HepG2 (cell line): ENCODE measurements at regions not wholly inside any gene's neighbourhood (a gene's known extent, or its start where the extent isn't known, plus 50 kb on each side); places are given as distances from the start of the nearest gene placed in this dataset.
A peak's percentile ranks its signal among the peaks of the same experiment; 100 is the strongest.

Experiments used
- ASH2L ChIP-seq: fragments of 300-600, 200-600 bp; sonication (generic); IDR thresholded peaks from 2 replicates; pipeline ENCODE4 v1.7.0; 2017; ENCODE audit warnings: low read depth, mild to moderate bottlenecking, moderate library complexity, mixed read lengths, low read length; ENCODE audit not compliant: insufficient read length
- CC2D1A ChIP-seq: sonication (generic); formaldehyde crosslinking; IDR thresholded peaks from 2 replicates; pipeline ENCODE4 v1.8.1; 2023; ENCODE audit warnings: mild to moderate bottlenecking, missing genetic modification reagents
- CHD4 ChIP-seq: fragments of 200-600 bp; sonication (generic); IDR thresholded peaks from 2 replicates; pipeline ENCODE4 v1.7.0; 2017; ENCODE audit warnings: mild to moderate bottlenecking, low read length, borderline replicate concordance
- FOXJ3 ChIP-seq: sonication (generic); formaldehyde crosslinking; IDR thresholded peaks from 2 replicates; pipeline ENCODE4 v1.4.0; 2020; ENCODE audit warnings: missing genetic modification reagents, mild to moderate bottlenecking, borderline replicate concordance
- FOXM1 ChIP-seq: sonication (generic); formaldehyde crosslinking; IDR thresholded peaks from 2 replicates; pipeline ENCODE4 v1.5.0; 2020; ENCODE audit warnings: missing genetic modification reagents
- GABPB1 ChIP-seq: IDR thresholded peaks from 2 replicates; pipeline ENCODE4 v1.6.1; 2016; ENCODE audit warnings: mild to moderate bottlenecking, missing genetic modification reagents, moderate library complexity, missing compliant biosample characterization
- HNRNPLL ChIP-seq: fragments of 200-400 bp; formaldehyde crosslinking; IDR thresholded peaks from 2 replicates; pipeline ENCODE4 v1.6.1; 2017; ENCODE audit warnings: mild to moderate bottlenecking, low read depth, low read length; ENCODE audit not compliant: poor library complexity, severe bottlenecking
- NCOA2 ChIP-seq: sonication (generic); formaldehyde crosslinking; IDR thresholded peaks from 2 replicates; pipeline ENCODE4 v1.8.0; 2022; ENCODE audit warnings: inconsistent platforms
- SOX5 ChIP-seq: IDR thresholded peaks from 2 replicates; pipeline ENCODE4 v1.6.1; 2016; ENCODE audit warnings: borderline replicate concordance
- STAG1 ChIP-seq: sonication (generic); formaldehyde crosslinking; IDR thresholded peaks from 2 replicates; pipeline ENCODE4 v1.4.0; 2020; ENCODE audit warnings: missing genetic modification reagents
- TCF7 ChIP-seq: sonication (generic); IDR thresholded peaks from 2 replicates; pipeline ENCODE4 v1.6.1; 2016; ENCODE audit warnings: antibody characterized with exemption, low read depth
- TEAD2 ChIP-seq: sonication (generic); formaldehyde crosslinking; IDR thresholded peaks from 2 replicates; pipeline ENCODE4 v1.9.0; 2021; ENCODE audit warnings: missing genetic modification reagents
- THYN1 ChIP-seq: sonication (generic); formaldehyde crosslinking; IDR thresholded peaks from 2 replicates; pipeline ENCODE4 v1.8.1; 2023; ENCODE audit warnings: low read depth, mild to moderate bottlenecking, moderate library complexity, missing genetic modification reagents, borderline replicate concordance
- XBP1 ChIP-seq: sonication (generic); formaldehyde crosslinking; IDR thresholded peaks from 2 replicates; pipeline ENCODE4 v1.5.0; 2020; ENCODE audit warnings: missing genetic modification reagents
- ZKSCAN5 ChIP-seq: sonication (generic); formaldehyde crosslinking; IDR thresholded peaks from 2 replicates; pipeline ENCODE4 v1.5.1; 2020; ENCODE audit warnings: mild to moderate bottlenecking, missing genetic modification reagents
- ZNF17 ChIP-seq: sonication (generic); formaldehyde crosslinking; IDR thresholded peaks from 2 replicates; pipeline ENCODE4 v1.5.0; 2020; ENCODE audit warnings: mild to moderate bottlenecking, missing genetic modification reagents
- TF ChIP-seq, protein P1 (sequence below): IDR thresholded peaks from 2 replicates; pipeline ENCODE4 v1.6.1; 2016; ENCODE audit warnings: missing compliant biosample characterization, missing genetic modification reagents, borderline replicate concordance
- TF ChIP-seq, protein P2 (sequence below): sonication (generic); formaldehyde crosslinking; IDR thresholded peaks from 2 replicates; pipeline ENCODE4 v1.4.0; 2020; ENCODE audit warnings: missing genetic modification reagents, borderline replicate concordance
- TF ChIP-seq, protein P3 (sequence below), 2 experiments: sonication (generic) in 1 of 2; formaldehyde crosslinking in 1 of 2; IDR thresholded peaks; 2 replicates each; pipeline versions ENCODE4 v1.4.0 to v1.6.1; 2016 to 2020; ENCODE audit warnings: borderline replicate concordance in 1 of 2, low read depth in 1 of 2, mild to moderate bottlenecking in 1 of 2, missing genetic modification reagents in 1 of 2
- TF ChIP-seq, protein P4 (sequence below): sonication (generic); formaldehyde crosslinking; IDR thresholded peaks from 2 replicates; pipeline ENCODE4 v1.9.0; 2021; ENCODE audit warnings: missing genetic modification reagents, mild to moderate bottlenecking, borderline replicate concordance

DNA sequence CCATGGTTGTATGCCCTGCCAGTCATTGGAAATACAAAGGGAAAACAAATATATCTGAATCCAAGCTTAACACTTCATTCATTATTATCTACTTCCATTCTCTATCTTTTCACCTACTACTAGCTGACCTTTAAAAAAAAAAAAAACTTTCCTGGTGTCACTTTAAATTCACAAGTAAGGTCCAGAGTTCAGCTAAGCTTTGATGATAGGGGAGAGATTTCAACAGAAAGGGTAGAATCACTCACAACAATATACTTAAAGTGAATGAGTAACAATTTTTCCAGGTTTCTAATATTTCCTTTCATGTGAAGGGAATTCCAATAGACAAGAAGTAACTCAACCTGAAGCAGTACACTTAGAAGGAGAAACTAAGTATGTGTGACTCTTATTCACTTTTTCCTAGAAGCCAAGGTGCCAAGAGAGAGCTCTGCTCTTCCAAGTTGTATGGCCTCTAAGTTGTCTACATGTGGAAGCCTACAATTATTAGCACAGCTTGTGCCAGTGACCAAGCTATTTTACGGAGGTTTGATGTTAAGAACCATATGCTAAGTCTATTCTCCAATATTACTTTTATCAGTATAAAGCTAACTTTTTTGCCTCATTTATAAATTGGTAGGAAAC is 371.7 kb downstream of the TENT5A start (continued):
- peak; percentile 79 for TF ChIP-seq ASH2L
- TF ChIP-seq TCF7: peak; percentile 67; the same call in 1 of the 2 replicates
- no peak for TF ChIP-seq STAG1 (CRISPR knock-in tag)
- TF ChIP-seq, protein P1, sequence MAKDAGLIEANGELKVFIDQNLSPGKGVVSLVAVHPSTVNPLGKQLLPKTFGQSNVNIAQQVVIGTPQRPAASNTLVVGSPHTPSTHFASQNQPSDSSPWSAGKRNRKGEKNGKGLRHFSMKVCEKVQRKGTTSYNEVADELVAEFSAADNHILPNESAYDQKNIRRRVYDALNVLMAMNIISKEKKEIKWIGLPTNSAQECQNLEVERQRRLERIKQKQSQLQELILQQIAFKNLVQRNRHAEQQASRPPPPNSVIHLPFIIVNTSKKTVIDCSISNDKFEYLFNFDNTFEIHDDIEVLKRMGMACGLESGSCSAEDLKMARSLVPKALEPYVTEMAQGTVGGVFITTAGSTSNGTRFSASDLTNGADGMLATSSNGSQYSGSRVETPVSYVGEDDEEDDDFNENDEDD (CRISPR knock-in tag): no peak
- no peak for TF ChIP-seq FOXM1
- TF ChIP-seq, protein P2, sequence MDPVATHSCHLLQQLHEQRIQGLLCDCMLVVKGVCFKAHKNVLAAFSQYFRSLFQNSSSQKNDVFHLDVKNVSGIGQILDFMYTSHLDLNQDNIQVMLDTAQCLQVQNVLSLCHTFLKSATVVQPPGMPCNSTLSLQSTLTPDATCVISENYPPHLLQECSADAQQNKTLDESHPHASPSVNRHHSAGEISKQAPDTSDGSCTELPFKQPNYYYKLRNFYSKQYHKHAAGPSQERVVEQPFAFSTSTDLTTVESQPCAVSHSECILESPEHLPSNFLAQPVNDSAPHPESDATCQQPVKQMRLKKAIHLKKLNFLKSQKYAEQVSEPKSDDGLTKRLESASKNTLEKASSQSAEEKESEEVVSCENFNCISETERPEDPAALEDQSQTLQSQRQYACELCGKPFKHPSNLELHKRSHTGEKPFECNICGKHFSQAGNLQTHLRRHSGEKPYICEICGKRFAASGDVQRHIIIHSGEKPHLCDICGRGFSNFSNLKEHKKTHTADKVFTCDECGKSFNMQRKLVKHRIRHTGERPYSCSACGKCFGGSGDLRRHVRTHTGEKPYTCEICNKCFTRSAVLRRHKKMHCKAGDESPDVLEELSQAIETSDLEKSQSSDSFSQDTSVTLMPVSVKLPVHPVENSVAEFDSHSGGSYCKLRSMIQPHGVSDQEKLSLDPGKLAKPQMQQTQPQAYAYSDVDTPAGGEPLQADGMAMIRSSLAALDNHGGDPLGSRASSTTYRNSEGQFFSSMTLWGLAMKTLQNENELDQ (CRISPR knock-in tag): no peak
- no peak for TF ChIP-seq THYN1 (CRISPR knock-in tag)
- no peak for TF ChIP-seq TEAD2 (CRISPR knock-in tag)
- peak; percentile 54; the same call in 1 of the 2 replicates for TF ChIP-seq NCOA2 (CRISPR knock-in tag)
- TF ChIP-seq SOX5 (CRISPR knock-in tag): peak; percentile 74; the same call in 1 of the 2 replicates
- no peak for TF ChIP-seq ZNF17 (CRISPR knock-in tag)
- no peak for TF ChIP-seq GABPB1 (CRISPR knock-in tag)
- TF ChIP-seq, protein P3, sequence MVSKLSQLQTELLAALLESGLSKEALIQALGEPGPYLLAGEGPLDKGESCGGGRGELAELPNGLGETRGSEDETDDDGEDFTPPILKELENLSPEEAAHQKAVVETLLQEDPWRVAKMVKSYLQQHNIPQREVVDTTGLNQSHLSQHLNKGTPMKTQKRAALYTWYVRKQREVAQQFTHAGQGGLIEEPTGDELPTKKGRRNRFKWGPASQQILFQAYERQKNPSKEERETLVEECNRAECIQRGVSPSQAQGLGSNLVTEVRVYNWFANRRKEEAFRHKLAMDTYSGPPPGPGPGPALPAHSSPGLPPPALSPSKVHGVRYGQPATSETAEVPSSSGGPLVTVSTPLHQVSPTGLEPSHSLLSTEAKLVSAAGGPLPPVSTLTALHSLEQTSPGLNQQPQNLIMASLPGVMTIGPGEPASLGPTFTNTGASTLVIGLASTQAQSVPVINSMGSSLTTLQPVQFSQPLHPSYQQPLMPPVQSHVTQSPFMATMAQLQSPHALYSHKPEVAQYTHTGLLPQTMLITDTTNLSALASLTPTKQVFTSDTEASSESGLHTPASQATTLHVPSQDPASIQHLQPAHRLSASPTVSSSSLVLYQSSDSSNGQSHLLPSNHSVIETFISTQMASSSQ (IDR thresholded peaks at IDR 0.05; ENCODE audit: low read depth): peak; percentile 43; the same call in 1 of the 2 replicates
- TF ChIP-seq, protein P3 (CRISPR knock-in tag; IDR thresholded peaks at IDR 0.05; ENCODE audit: borderline replicate concordance): no peak; the same call in 1 of the 2 replicates
- TF ChIP-seq HNRNPLL: no peak
- no peak for TF ChIP-seq CC2D1A (CRISPR knock-in tag)
- peak; percentile 48; the same call in 1 of the 2 replicates for TF ChIP-seq FOXJ3 (CRISPR knock-in tag)
- TF ChIP-seq XBP1 (CRISPR knock-in tag): no peak
- TF ChIP-seq, protein P4, sequence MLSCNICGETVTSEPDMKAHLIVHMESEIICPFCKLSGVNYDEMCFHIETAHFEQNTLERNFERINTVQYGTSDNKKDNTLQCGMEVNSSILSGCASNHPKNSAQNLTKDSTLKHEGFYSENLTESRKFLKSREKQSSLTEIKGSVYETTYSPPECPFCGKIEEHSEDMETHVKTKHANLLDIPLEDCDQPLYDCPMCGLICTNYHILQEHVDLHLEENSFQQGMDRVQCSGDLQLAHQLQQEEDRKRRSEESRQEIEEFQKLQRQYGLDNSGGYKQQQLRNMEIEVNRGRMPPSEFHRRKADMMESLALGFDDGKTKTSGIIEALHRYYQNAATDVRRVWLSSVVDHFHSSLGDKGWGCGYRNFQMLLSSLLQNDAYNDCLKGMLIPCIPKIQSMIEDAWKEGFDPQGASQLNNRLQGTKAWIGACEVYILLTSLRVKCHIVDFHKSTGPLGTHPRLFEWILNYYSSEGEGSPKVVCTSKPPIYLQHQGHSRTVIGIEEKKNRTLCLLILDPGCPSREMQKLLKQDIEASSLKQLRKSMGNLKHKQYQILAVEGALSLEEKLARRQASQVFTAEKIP (CRISPR knock-in tag): no peak
- no peak for TF ChIP-seq ZKSCAN5 (CRISPR knock-in tag)
- no peak for TF ChIP-seq CHD4
